MM.1S (cell line): ENCODE measurements at regions not wholly inside any gene's neighbourhood (a gene's known extent, or its start where the extent isn't known, plus 50 kb on each side); places are given as distances from the start of the nearest gene placed in this dataset.

Source experiments
- DNase-seq: peaks from one replicate; pipeline ENCODE4 v3.0.0-alpha.2; 2015
- H2AFZ ChIP-seq: fragments of 300-600 bp; sonication (generic); 2 replicates; pipeline ENCODE4 v1.6.0; 2016; ENCODE audit warnings: antibody characterized with exemption, low read length
- H3F3A ChIP-seq: fragments of 300-600 bp; sonication (generic); 2 replicates; pipeline ENCODE4 v1.6.1; 2016; ENCODE audit warnings: mild to moderate bottlenecking, antibody characterized with exemption, low read length, moderate library complexity, mixed read lengths; ENCODE audit not compliant: insufficient read depth
- H3K27ac ChIP-seq: fragments of 300-600 bp; sonication (generic); 2 replicates; pipeline ENCODE4 v1.5.1; 2016; ENCODE audit warnings: mild to moderate bottlenecking, low read length
- H3K27me3 ChIP-seq: fragments of 300-600 bp; sonication (generic); replicated peaks from 2 replicates; pipeline ENCODE4 v1.6.0; 2016; ENCODE audit warnings: low read length; ENCODE audit not compliant: insufficient read depth
- H3K36me3 ChIP-seq: fragments of 300-600 bp; sonication (generic); replicated peaks from 2 replicates; pipeline ENCODE4 v1.6.1; 2016; ENCODE audit warnings: mild to moderate bottlenecking, low read length, mixed read lengths; ENCODE audit not compliant: insufficient read depth
- H3K4me1 ChIP-seq: fragments of 300-600 bp; sonication (generic); 2 replicates; pipeline ENCODE4 v1.6.1; 2016; ENCODE audit warnings: low read length, mixed read lengths
- H3K4me2 ChIP-seq: fragments of 300-600 bp; sonication (generic); 2 replicates; pipeline ENCODE4 v1.6.0; 2016; ENCODE audit warnings: low read depth, low read length
- H3K4me3 ChIP-seq: fragments of 300-600 bp; sonication (generic); 2 replicates; pipeline ENCODE4 v1.5.1; 2016; ENCODE audit warnings: low read length, mixed read lengths
- H3K79me2 ChIP-seq: fragments of 300-600 bp; sonication (generic); 2 replicates; pipeline ENCODE4 v1.6.1; 2016; ENCODE audit warnings: mixed run types, low read length, mixed read lengths
- H3K9ac ChIP-seq: fragments of 300-600 bp; sonication (generic); 2 replicates; pipeline ENCODE4 v1.6.1; 2016; ENCODE audit warnings: low read length, mixed read lengths
- H3K9me2 ChIP-seq: fragments of 300-600 bp; sonication (generic); replicated peaks from 2 replicates; pipeline ENCODE4 v1.6.1; 2016; ENCODE audit warnings: mild to moderate bottlenecking, low read length, mixed read lengths; ENCODE audit not compliant: insufficient read depth
- H3K9me3 ChIP-seq: fragments of 300-600 bp; sonication (generic); replicated peaks from 2 replicates; pipeline ENCODE4 v1.6.1; 2016; ENCODE audit warnings: mild to moderate bottlenecking, low read length, mixed read lengths; ENCODE audit not compliant: insufficient read depth
- H4K20me1 ChIP-seq: fragments of 300-600 bp; sonication (generic); 2 replicates; pipeline ENCODE4 v1.6.1; 2016; ENCODE audit warnings: mild to moderate bottlenecking, low read length, moderate library complexity, mixed read lengths; ENCODE audit not compliant: insufficient read depth
- EZH2 ChIP-seq: fragments of 300-600 bp; sonication (generic); optimal IDR thresholded peaks from 2 replicates; pipeline ENCODE3; 2017; ENCODE audit warnings: low read depth, mild to moderate bottlenecking, antibody characterized with exemption, low read length, mixed read lengths
- EZH2phosphoT487 ChIP-seq: fragments of 300-600 bp; sonication (generic); IDR thresholded peaks from 2 replicates; pipeline ENCODE4 v1.6.1; 2018; ENCODE audit warnings: antibody characterized with exemption, low read length
- TF ChIP-seq, protein P1 (sequence below): fragments of 300-600 bp; sonication (generic); IDR thresholded peaks from 2 replicates; pipeline ENCODE4 v1.5.1; 2016; ENCODE audit warnings: antibody characterized with exemption, low read length, mixed read lengths

DNA sequence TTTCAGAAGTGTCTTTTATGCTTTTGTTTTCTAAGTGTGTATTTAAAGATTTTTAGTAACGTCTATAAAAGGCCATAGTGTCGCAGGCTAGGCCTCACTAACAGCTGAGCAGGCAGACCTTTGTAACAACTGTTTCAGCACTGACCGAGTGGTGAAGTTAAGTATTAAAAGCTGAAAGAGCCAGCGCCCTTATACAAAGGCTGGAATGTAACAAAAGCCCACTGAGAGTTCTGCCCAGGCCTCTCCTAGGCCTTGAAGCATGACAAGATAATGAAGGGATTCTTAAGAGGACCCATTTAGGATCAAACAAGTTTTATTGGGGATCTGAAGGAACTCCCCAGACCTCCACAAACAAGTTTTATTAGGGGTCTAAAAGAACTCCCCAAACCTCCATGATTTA lies 722.5 kb upstream of the PRKX start:
- Histone ChIP-seq H3K9me3 (no peaks in the 10 kb centered on the region), H3K9me2 (no peaks in the 10 kb centered on the region), H3K36me3 (no peaks in the 10 kb centered on the region), H2AFZ (no peak overlapping the region), H3K79me2 (no peaks in the 10 kb centered on the region), H3K4me3 (no peak overlapping the region), H3K4me2 (no peak overlapping the region), H3K9ac (no peak overlapping the region), H3K4me1 (no peaks in the 10 kb centered on the region), H3F3A (no peaks in the 10 kb centered on the region), H3K27me3 (no peaks in the 10 kb centered on the region), H4K20me1 (no peaks in the 10 kb centered on the region), H3K27ac (no peak overlapping the region)
- TF ChIP-seq, protein P1, sequence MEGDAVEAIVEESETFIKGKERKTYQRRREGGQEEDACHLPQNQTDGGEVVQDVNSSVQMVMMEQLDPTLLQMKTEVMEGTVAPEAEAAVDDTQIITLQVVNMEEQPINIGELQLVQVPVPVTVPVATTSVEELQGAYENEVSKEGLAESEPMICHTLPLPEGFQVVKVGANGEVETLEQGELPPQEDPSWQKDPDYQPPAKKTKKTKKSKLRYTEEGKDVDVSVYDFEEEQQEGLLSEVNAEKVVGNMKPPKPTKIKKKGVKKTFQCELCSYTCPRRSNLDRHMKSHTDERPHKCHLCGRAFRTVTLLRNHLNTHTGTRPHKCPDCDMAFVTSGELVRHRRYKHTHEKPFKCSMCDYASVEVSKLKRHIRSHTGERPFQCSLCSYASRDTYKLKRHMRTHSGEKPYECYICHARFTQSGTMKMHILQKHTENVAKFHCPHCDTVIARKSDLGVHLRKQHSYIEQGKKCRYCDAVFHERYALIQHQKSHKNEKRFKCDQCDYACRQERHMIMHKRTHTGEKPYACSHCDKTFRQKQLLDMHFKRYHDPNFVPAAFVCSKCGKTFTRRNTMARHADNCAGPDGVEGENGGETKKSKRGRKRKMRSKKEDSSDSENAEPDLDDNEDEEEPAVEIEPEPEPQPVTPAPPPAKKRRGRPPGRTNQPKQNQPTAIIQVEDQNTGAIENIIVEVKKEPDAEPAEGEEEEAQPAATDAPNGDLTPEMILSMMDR, result no peak
- TF ChIP-seq EZH2 (no peak), EZH2phosphoT487 (no peak)
- DNase-seq, result no peak

DNA sequence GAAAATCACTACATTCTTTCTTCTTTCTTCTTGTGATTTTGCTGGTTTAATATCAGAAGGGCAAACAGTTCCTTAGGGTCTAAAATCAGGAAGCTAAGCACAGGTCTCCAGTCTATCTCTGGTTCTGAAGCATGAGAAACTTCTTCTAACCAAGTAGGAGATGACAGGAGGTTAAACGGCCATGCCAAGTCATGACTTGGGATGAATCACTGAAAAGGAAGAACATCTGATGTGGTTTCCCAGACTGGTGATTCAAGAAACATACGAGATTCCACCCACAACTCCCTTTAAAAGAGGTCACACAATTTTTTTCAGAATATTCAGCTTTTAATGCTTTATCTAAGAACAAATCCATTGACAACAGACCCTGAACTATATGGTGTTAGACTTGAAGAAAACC lies 684.0 kb upstream of the PRKX start:
- Histone ChIP-seq H3K27me3 (no peaks in the 10 kb centered on the region), H3K4me2 (no peak overlapping the region)
- TF ChIP-seq EZH2phosphoT487 (no peak), EZH2 (no peak)
- TF ChIP-seq, protein P1, result no peak

GRCh38 chrX:4382273-4382672 lies 668.8 kb upstream of the PRKX start:
- H3K27me3 ChIP-seq, result no peaks in the 10 kb centered on the region
- no peaks in the 10 kb centered on the region for H3K36me3 ChIP-seq
- no peaks in the 10 kb centered on the region for H3K79me2 ChIP-seq
- no peaks in the 10 kb centered on the region for H3K9me3 ChIP-seq
- no peaks in the 10 kb centered on the region for H3F3A ChIP-seq
- no peaks in the 10 kb centered on the region for H3K9me2 ChIP-seq
- no peaks in the 10 kb centered on the region for H3K4me1 ChIP-seq
- no peak overlapping the region for H3K27ac ChIP-seq
- no peak overlapping the region for H3K4me2 ChIP-seq
- no peak overlapping the region for H2AFZ ChIP-seq
- no peak overlapping the region for H3K4me3 ChIP-seq
- TF ChIP-seq, protein P1, result no peak
- TF ChIP-seq EZH2 (no peak), EZH2phosphoT487 (no peak)
- no peaks in the 10 kb centered on the region for H4K20me1 ChIP-seq
- DNase-seq, result no peak
- no peak overlapping the region for H3K9ac ChIP-seq

More for the DNA sequence above, 684.0 kb upstream of the PRKX start:
- H3K9me2 ChIP-seq, result no peaks in the 10 kb centered on the region
- H2AFZ ChIP-seq, result no peak overlapping the region
- no peaks in the 10 kb centered on the region for H4K20me1 ChIP-seq
- H3K79me2 ChIP-seq, result no peaks in the 10 kb centered on the region
- no peak overlapping the region for H3K4me3 ChIP-seq
- no peak overlapping the region for H3K27ac ChIP-seq
- H3K4me1 ChIP-seq, result no peaks in the 10 kb centered on the region
- H3K9ac ChIP-seq, result no peak overlapping the region
- no peaks in the 10 kb centered on the region for H3K9me3 ChIP-seq
- no peaks in the 10 kb centered on the region for H3K36me3 ChIP-seq
- H3F3A ChIP-seq, result no peaks in the 10 kb centered on the region
- DNase-seq, result no peak
